COR-L47 (cell line): ENCODE measurements at regions not wholly inside any gene's neighbourhood (a gene's known extent, or its start where the extent isn't known, plus 50 kb on each side); places are given as distances from the start of the nearest gene placed in this dataset.
"Not testable (repeated sequence)": the region's sequence is repeated elsewhere in the genome, so short reads cannot be mapped to it uniquely, and the experiment has no call there.

Experiments used
- DNase-seq: peaks from one replicate; lab custom pipeline; 2025; lab: John Stamatoyannopoulos, UW

- no peak for DNase-seq
These were observed 298.0 kb upstream of the CTNNB1 start for GRCh38 chr3:40901298-40901697.

- DNase-seq = no peak
These were observed 297.5 kb upstream of the CTNNB1 start for GRCh38 chr3:40901796-40902195.

GRCh38 chr3:40907907-40908465 lies 291.3 kb upstream of the CTNNB1 start:
- not testable (repeated sequence) for DNase-seq

- DNase-seq = no peak
These were observed 290.7 kb upstream of the CTNNB1 start for GRCh38 chr3:40908612-40909011.

GRCh38 chr3:40911264-40911663 lies 288.0 kb upstream of the CTNNB1 start:
- no peak for DNase-seq

- no peak for DNase-seq
These were observed 287.4 kb upstream of the CTNNB1 start for GRCh38 chr3:40911928-40912327.

- no peak for DNase-seq
These were observed 286.8 kb upstream of the CTNNB1 start for GRCh38 chr3:40912461-40912860.

- DNase-seq = no peak
These were observed 286.1 kb upstream of the CTNNB1 start for GRCh38 chr3:40913192-40913591.

- DNase-seq = no peak
These were observed 285.7 kb upstream of the CTNNB1 start for GRCh38 chr3:40913641-40914040.

GRCh38 chr3:40914475-40914874 lies 284.8 kb upstream of the CTNNB1 start:
- no peak for DNase-seq

GRCh38 chr3:40915346-40915865 lies 283.9 kb upstream of the CTNNB1 start:
- no peak for DNase-seq

- DNase-seq = no peak
These were observed 279.3 kb upstream of the CTNNB1 start for GRCh38 chr3:40920041-40920440.

- no peak for DNase-seq
These were observed 278.1 kb upstream of the CTNNB1 start for GRCh38 chr3:40921251-40921650.

GRCh38 chr3:40923143-40923542 lies 276.2 kb upstream of the CTNNB1 start:
- no peak for DNase-seq

GRCh38 chr3:40923651-40924050 lies 275.7 kb upstream of the CTNNB1 start:
- no peak for DNase-seq

- DNase-seq = peak; percentile 54
These were observed 274.7 kb upstream of the CTNNB1 start for GRCh38 chr3:40924559-40925141.

- no peak for DNase-seq
These were observed 274.1 kb upstream of the CTNNB1 start for GRCh38 chr3:40925231-40925630.

- no peak for DNase-seq
These were observed 269.2 kb upstream of the CTNNB1 start for GRCh38 chr3:40930131-40930538.

- DNase-seq = no peak
These were observed 268.5 kb upstream of the CTNNB1 start for GRCh38 chr3:40930756-40931155.

- no peak for DNase-seq
These were observed 260.7 kb upstream of the CTNNB1 start for GRCh38 chr3:40938591-40938990.

- DNase-seq = no peak
These were observed 260.1 kb upstream of the CTNNB1 start for GRCh38 chr3:40939030-40939740.

GRCh38 chr3:40939741-40940130 lies 259.6 kb upstream of the CTNNB1 start:
- DNase-seq = no peak

- no peak for DNase-seq
These were observed 258.7 kb upstream of the CTNNB1 start for GRCh38 chr3:40940651-40941050.
